ENCODE measurements at regions not wholly inside any gene's neighbourhood (a gene's known extent, or its start where the extent isn't known, plus 50 kb on each side); places are given as distances from the start of the nearest gene placed in this dataset.

DNA sequence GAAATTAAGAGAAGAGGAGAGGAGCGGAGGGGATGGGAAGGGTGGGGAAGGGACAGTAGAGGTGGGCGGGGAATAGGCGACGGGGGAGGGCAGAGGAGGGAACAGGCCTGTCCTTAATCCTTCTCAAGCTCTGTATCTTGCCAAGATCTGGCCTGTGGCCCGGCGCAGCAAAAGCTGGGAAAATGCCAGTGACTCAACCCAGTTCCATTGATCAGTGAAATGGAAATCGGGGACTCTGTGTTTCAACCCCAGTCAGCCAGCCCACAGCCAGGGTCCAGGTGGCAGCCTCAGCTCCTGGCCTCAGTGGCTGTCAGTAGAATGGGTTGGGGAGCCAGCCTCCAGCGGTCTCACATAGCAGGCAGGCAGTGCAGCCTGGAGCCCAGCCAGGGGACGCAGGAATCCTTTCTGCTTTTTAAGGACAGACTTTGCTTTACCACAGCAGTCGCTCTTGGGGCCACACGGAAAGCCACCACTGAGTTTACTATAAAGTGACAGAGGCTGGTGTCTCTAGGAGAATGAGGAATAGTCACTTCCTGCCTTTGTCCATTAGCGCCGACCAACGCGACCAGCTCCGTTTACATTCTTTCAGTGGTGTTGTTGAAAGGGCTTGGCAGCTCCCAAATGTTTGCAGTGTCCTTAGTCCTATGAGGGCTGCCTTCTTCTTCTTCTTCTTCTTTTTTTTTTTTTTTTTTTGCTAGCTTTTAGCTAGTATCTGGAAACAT, 128.0 kb downstream of the RIN2 start:
- no peak for DNase-seq (ENCODE audit: low read depth)
- no peak for TF ChIP-seq MYC (IDR thresholded peaks at IDR 0.05; ENCODE audit: low read depth, low read length)
- TF ChIP-seq, protein P1, sequence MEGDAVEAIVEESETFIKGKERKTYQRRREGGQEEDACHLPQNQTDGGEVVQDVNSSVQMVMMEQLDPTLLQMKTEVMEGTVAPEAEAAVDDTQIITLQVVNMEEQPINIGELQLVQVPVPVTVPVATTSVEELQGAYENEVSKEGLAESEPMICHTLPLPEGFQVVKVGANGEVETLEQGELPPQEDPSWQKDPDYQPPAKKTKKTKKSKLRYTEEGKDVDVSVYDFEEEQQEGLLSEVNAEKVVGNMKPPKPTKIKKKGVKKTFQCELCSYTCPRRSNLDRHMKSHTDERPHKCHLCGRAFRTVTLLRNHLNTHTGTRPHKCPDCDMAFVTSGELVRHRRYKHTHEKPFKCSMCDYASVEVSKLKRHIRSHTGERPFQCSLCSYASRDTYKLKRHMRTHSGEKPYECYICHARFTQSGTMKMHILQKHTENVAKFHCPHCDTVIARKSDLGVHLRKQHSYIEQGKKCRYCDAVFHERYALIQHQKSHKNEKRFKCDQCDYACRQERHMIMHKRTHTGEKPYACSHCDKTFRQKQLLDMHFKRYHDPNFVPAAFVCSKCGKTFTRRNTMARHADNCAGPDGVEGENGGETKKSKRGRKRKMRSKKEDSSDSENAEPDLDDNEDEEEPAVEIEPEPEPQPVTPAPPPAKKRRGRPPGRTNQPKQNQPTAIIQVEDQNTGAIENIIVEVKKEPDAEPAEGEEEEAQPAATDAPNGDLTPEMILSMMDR (IDR thresholded peaks at IDR 0.05; ENCODE audit: low read depth, low read length): no peak
- TF ChIP-seq POLR2A (IDR thresholded peaks at IDR 0.05; ENCODE audit: extremely low read depth, insufficient read length): no peak
- TF ChIP-seq, protein P2, sequence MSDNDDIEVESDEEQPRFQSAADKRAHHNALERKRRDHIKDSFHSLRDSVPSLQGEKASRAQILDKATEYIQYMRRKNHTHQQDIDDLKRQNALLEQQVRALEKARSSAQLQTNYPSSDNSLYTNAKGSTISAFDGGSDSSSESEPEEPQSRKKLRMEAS (IDR thresholded peaks at IDR 0.05; ENCODE audit: low read depth, low read length): no peak

DNA sequence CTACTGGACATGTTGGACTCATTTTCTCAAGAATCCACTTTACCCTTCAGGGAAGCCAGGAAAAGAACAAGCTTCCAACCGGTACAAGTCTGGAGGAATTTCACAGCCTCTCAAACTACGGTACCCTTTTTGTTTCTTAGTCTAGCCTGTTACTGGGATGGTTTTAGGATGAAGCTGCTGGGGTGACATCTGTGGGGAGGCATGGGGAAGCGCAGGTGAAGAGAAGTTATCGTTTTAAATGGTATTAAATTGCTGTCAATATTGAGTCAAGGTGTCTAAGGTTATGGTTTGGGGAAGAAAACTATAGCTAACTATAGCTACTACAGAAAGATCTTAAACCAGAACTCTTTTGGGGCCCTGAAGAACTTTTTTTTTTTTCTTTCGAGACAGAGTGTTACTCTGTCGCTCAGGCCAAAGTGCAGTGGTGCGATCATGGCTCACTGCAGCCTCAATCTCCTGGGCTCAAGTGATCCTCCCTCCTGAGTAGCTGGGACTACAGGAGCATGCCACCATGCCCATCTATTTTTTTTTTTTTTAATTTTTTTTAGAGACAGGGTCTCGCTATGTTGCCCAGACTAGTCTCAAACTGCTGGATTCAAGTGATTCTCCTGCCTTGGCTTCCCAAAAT, 128.7 kb downstream of the RIN2 start:
- TF ChIP-seq MYC (IDR thresholded peaks at IDR 0.05; ENCODE audit: low read depth, low read length) (no peak), POLR2A (IDR thresholded peaks at IDR 0.05; ENCODE audit: extremely low read depth, insufficient read length) (no peak)
- TF ChIP-seq, protein P2 (IDR thresholded peaks at IDR 0.05; ENCODE audit: low read depth, low read length): no peak
- TF ChIP-seq, protein P1 (IDR thresholded peaks at IDR 0.05; ENCODE audit: low read depth, low read length): no peak
- no peak overlapping the region for H3K4me3 ChIP-seq (ENCODE audit: low read depth, low read length)
- DNase-seq (ENCODE audit: low read depth): no peak

More for the DNA sequence above, 128.0 kb downstream of the RIN2 start:
- no peak overlapping the region for H3K4me3 ChIP-seq (ENCODE audit: low read depth, low read length)

DNA sequence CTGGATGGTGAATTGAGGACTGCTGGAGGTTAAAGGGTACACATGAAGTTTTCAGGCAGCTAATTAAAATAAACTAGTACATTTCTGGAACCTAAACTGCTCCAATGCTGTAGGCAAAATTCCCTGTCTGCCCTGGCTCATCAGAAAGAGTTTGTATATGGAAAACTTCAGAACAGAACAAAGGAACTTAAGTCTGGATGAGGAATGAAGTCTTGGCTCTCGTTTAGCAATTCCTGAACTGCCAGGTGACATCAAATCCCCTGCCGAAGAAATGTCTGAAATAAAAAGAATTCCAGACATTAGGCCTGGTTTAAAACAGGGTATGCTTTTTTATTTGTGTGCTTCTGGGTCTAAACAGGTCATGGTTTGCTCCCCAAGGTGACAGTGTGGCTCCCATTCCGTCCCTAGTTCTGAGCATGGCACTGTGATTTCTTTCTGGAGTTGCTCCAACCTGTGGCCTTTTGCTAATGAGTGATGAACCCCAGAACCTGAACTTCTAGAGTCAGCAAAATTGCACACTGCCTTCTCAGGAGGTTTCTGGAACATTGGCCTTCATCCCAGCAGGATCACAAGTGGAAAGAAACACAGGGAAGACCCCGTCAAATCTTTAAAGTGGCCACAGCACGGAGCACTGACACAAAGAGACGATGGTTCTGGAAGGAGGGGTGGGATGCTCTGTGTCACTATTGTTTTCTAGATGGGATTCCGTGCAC, 129.4 kb upstream of the NAA20 start:
- no peak for DNase-seq (ENCODE audit: low read depth)
- TF ChIP-seq, protein P2 (IDR thresholded peaks at IDR 0.05; ENCODE audit: low read depth, low read length): no peak
- TF ChIP-seq, protein P1 (IDR thresholded peaks at IDR 0.05; ENCODE audit: low read depth, low read length): no peak
- TF ChIP-seq POLR2A (IDR thresholded peaks at IDR 0.05; ENCODE audit: extremely low read depth, insufficient read length): no peak
- TF ChIP-seq MYC (IDR thresholded peaks at IDR 0.05; ENCODE audit: low read depth, low read length): no peak
- no peak overlapping the region for H3K4me3 ChIP-seq (ENCODE audit: low read depth, low read length)

DNA sequence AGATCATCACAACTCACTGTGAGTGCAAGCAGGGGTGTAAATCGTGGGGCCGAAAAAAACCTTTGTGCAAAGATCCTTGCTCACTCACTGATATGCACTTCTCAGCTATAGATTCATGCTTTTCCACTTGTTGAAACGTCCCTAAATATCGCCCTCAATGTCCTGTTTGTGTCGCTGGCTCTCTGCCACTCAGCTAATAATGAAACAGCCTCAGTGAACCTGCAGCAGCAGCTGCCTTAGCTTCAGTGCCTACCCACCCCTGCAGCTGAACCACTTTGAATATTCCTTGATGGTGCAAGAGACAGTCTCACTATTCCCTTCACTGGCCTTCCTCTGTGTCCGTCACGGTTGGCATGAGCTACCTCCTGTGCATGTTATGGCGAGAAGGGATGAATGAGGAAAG, 128.9 kb upstream of the NAA20 start:
- DNase-seq (ENCODE audit: low read depth): no peak
- no peak overlapping the region for H3K4me3 ChIP-seq (ENCODE audit: low read depth, low read length)
- TF ChIP-seq POLR2A (IDR thresholded peaks at IDR 0.05; ENCODE audit: extremely low read depth, insufficient read length) (no peak), MYC (IDR thresholded peaks at IDR 0.05; ENCODE audit: low read depth, low read length) (no peak)
- TF ChIP-seq, protein P1 (IDR thresholded peaks at IDR 0.05; ENCODE audit: low read depth, low read length): no peak
- TF ChIP-seq, protein P2 (IDR thresholded peaks at IDR 0.05; ENCODE audit: low read depth, low read length): no peak

DNA sequence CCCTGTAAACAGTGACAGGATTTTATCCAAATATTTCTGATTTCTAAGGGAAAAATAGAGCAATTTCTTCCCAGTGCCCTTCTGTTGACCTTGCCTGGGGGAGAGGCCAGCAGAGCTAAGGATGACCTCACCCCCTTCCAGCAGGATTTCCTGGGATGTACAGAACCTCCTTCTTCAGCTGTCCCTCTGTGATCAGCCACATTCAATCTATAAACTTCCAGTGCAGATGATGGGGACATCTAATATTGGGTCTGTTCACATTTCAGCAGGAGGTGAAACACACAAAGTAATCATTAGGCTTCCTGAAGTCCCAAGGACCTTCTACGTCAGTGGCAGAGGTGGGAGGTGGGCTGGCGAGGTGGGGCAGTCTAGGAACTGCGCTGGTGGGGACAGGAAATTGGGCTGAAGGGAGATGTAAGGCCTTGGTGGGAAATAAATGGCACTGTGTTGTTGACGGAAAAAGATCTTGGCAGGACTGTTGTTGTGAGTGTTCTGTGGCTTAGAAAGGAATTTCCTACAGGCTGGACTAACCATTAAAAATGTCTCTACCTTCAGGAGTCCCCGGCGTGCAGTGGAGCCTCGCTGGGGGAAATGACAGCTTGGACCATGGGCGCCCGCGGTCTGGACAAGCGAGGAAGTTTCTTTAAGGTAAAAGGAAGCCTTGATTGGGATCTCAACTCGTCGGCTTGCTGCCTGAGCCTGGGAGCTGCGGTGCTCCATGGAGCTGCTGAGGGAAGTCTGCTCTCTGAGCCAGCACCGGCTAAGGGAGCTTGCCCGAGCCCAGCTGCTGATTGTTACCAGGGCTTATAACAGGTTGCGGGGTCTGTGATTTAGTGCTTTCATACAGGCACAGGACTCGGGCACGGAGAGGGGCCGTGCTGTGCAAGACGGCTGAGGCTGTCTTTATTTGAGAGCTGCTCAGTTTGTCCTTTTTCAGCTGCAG, 127.9 kb upstream of the NAA20 start:
- TF ChIP-seq, protein P2 (IDR thresholded peaks at IDR 0.05; ENCODE audit: low read depth, low read length): no peak
- TF ChIP-seq POLR2A (IDR thresholded peaks at IDR 0.05; ENCODE audit: extremely low read depth, insufficient read length): no peak
- TF ChIP-seq, protein P1 (IDR thresholded peaks at IDR 0.05; ENCODE audit: low read depth, low read length): no peak
- TF ChIP-seq MYC (IDR thresholded peaks at IDR 0.05; ENCODE audit: low read depth, low read length): no peak
- H3K4me3 ChIP-seq (ENCODE audit: low read depth, low read length): no peak overlapping the region
- no peak for DNase-seq (ENCODE audit: low read depth)
